Erythroblast (primary cell): ENCODE measurements at regions not wholly inside any gene's neighbourhood (a gene's known extent, or its start where the extent isn't known, plus 50 kb on each side); places are given as distances from the start of the nearest gene placed in this dataset.

Experiments used
- DNase-seq, 2 experiments: peaks; one replicate each; lab custom pipeline; 2025; lab: John Stamatoyannopoulos, UW
- GATA1 ChIP-seq: IDR thresholded peaks from 2 replicates; pipeline ENCODE4 v1.6.1; 2011; ENCODE audit warnings: low read depth, mild to moderate bottlenecking, control low read depth, low read length, moderate library complexity
- POLR2A ChIP-seq: IDR thresholded peaks from 2 replicates; pipeline ENCODE4 v1.6.1; 2011; ENCODE audit warnings: mild to moderate bottlenecking, low read length

DNA sequence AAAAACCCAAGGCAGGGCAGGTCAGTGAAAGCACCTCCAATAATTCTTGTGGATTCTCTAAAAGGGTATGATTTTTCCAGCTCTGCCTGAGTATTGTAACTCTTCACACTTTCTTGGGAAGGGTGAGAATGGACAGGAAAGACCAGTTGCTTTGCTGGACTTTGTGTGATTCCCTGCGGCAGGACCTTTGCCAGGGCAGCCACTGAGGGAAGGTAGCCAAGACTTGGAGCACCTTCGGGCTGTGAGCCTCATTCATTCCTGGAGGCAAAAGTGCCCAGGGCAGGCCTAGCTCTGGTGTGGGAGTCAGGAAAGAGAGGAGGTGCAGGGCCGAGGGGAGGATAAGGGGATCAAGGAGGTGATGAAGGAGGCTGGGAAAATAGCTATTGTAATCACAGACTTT is 80.2 kb downstream of the VCPKMT start:
- TF ChIP-seq GATA1, result no peak
- TF ChIP-seq POLR2A, result no peak
- no peak for DNase-seq

DNA sequence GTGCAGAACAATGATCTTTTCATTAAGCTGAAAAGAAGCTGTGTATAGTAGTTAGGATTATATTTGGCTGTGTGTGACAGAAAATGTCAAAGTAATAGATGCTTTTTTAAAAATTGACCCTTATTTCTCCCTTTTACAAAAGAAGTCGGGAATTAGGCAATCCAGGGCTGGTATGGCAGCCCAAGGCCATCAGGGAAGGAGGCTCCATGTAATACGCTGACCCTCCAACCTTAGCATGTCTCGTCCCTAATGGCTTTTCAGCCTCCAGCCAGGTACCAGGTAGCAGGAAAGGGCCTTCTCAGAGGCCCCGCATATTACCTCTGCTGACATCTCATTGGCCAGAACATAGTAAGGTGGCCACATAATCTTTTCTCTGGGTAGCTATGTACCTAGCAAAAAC is 79.7 kb downstream of the VCPKMT start:
- TF ChIP-seq GATA1 (no peak), POLR2A (no peak)
- no peak for DNase-seq

DNA sequence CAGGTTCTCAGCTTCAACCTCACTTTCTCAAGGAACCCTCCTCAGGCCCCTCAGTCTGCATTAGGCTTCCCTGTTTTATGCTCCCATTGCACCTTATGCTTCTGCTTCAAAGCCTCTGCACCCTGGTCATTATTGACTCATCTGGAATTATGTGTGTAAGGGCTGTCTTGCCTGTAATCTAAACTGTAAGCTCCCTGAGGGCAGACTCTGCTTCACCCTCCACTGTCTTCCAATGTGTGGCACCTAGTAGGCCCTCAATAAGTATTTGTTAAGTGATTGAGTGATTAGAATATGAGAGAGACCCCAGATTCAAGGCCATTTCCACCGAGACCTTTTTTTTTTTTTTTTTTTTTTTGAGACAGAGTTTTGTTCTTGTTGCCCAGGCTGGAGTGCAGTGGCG is 79.1 kb downstream of the VCPKMT start:
- no peak for TF ChIP-seq POLR2A
- TF ChIP-seq GATA1, result no peak
- DNase-seq, result no peak

DNA sequence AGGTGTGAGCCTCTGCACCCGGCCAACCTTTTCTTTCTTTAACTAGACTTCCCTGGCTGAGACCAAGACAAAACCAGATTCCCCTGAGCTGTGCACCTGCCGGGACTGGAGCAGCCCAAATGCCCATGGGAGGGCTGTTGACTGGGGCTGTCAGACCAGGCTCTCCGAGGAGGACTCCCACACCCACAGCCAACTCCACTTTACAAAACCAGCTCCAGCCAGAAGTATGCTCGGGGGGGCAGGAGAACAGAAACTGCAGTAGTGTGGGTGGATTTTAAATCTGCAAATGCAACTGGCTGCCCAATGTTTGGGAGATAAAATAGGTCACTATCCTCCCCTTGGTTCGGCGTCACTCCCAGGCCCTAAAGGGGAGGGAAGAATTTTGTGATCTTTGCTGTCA is 78.5 kb downstream of the VCPKMT start:
- DNase-seq, result peak; percentile 60 to 69
- TF ChIP-seq POLR2A (no peak), GATA1 (no peak)

DNA sequence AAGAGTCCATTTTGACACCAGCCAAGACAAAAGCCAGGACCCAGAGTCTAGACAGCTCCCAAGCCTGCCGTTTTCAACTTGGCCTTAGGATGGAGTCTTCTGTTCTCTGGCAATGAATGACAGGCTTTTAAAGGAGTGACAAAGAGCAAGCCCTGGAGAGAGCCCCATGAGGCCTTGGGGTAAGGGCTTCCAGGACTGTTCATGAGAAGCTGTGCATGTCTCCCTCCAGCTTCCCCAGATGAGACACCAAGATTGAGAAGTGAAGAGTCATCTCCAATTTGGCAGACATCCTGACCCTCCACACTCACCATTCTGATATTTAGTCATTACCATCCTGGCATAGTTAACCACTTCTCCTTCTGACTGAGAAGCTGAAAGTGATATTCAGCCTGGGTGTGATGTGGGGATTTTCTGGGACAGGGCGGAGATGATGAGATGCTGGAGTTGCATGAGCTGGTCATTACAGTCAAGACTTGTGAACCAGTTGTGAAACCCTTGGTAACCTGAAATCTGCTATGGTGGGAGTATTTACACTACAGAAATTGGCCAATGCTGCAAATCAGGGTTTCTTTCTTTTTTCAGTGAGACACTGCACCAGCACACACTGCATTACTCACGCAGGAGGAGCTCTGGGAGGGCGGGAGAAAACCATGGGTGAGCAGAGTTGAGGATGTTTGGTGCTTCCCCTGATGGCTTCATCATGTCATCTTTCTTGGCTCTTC is 77.8 kb downstream of the VCPKMT start:
- DNase-seq, result peak; percentile 89 to 92
- TF ChIP-seq GATA1 (no peak), POLR2A (no peak)

DNA sequence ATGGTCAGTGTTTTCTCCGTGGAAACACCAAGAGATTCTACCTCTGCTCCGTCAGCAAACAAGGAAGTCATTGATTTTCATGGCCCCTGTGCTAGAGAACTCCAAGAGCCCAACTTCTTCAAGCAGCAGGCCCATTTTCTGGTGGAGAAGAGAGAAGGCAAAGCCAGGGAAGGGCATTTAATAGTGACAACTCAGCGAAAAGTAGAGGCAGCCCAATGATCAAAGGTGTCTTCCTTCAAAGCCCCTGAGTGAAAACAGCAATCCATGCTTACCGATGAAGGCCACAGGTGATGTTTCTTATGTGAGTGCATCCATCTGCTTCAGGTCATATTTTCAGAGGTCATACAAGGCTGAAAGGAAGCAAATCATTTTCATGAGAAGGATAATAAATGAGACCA is 77.3 kb downstream of the VCPKMT start:
- TF ChIP-seq GATA1 (no peak), POLR2A (no peak)
- DNase-seq, result no peak

DNA sequence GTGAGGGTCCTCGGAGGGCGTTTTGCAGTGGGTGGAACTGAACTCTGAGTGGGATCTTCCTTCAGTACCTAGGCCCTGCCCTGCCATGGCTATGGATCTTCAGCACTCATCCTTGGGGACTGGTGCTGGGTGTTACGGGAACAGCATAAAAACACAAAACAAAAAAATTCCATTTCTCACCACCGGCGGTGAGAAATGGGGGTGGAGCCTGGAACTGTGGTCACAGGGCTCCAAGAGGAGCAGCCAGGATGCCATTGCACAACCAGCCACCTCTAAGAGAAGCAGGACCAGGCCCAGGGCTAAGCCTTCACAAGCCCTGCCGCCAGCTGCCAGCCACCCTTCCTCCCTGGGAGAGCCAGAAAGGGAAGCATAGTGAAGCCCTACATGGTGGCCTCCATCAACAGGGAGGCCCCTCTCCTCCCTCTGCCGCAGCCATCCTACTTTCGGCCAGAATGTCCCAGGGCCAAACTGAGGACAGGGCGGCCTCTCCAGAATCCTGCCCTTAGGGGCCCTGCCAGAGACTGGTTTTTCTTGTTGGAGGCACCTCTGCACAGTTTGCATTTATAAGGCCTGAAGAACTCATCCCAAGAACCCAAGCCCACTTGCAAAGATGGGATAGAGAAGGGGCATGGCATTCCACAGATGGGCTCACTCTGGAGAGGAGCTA is 76.5 kb downstream of the VCPKMT start:
- no peak for DNase-seq
- TF ChIP-seq GATA1 (no peak), POLR2A (no peak)

DNA sequence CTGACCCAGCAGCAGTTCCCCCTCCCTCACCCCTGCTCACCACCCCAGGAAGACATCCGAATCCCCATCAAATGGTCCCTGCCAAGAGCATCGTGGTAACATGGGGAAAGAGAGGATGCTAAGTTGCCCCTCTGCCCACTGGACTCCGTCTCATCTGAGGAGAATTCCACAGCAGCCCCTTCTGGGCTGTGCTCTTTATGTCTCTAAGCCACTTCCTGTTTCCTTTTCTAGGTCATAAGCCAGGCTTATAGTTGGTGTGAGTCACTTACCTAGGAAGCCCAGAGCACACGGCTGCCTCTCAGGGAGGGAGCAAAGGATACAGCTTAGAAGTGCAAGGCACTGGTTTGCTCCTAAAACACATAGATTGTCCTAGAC is 76.0 kb downstream of the VCPKMT start:
- DNase-seq, result no peak
- no peak for TF ChIP-seq GATA1
- TF ChIP-seq POLR2A, result no peak

DNA sequence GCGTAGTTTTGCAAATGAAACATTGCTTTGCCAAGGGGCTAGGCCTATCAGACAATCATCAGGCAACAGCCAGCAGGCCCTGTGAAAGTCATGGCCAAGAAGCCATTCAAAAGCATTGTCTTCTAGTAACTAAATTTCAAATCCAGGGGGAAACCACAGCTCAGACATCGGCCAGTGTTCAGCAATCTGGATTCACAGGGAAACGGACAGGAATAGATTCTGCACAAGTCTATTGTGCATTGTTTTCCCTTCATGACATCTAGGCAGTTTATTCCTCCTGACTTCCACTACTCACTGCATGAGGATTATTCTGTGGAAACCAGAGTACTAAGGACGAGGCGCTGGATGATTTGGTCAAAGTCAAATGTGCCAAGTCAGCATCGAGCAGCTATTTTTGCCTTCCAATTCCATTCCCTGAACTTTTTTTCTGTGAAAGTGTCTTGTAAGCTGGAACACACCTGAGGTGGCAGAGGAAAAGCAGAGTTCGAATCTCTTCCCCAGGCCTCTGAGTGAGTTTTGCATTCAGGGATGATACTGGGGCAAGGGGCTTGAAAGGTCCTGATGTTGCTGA is 75.4 kb downstream of the VCPKMT start:
- DNase-seq, result no peak
- TF ChIP-seq GATA1 (no peak), POLR2A (no peak)

DNA sequence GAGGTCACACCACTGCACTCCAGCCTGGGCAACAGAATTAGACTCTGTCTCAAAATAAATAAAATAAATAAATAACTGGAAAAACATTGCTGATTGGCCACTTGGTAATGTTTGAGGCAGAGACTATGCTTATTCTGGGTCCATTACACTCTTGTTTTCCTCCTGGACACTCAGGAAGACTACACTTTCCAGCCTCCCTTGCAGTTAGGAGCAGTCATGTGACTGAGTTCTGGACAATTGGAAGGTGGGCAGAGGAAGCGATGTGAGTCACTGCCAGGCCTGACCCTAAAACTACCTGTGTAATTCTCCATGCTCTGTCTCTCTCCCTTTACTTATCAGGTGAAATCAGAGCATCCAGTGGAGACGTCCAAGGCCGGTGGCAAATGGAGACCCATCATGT is 74.4 kb downstream of the VCPKMT start:
- no peak for DNase-seq
- no peak for TF ChIP-seq GATA1

DNA sequence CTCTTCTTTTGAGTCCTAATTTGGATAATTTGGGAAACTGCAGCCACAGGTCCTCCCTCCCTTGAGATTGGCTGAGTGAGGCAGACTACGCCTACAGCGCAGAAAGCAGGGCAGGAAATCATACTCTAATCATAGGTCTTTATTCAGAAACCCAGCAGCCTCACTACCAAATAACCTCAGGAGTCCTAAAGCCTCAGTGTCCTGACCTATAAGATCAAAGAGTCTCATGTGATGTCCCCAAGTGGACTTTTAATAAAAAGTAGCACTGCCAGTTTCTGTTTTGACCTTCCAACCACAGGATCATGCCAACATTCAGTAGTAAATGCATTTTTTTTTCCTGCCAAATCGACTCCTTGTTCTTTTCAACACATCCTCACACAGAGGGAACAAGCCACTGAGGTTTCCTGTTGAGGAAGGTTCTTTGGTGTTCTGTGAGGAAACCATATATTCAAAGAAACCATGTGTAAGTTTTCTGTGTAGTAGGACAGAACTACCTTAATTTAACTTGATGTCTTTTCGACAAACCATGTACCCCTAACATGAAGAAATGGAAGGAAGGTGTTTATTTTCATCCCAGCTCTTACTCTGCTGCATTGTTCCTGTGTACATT is 72.2 kb downstream of the VCPKMT start:
- no peak for DNase-seq
- TF ChIP-seq GATA1 (no peak), POLR2A (no peak)

DNA sequence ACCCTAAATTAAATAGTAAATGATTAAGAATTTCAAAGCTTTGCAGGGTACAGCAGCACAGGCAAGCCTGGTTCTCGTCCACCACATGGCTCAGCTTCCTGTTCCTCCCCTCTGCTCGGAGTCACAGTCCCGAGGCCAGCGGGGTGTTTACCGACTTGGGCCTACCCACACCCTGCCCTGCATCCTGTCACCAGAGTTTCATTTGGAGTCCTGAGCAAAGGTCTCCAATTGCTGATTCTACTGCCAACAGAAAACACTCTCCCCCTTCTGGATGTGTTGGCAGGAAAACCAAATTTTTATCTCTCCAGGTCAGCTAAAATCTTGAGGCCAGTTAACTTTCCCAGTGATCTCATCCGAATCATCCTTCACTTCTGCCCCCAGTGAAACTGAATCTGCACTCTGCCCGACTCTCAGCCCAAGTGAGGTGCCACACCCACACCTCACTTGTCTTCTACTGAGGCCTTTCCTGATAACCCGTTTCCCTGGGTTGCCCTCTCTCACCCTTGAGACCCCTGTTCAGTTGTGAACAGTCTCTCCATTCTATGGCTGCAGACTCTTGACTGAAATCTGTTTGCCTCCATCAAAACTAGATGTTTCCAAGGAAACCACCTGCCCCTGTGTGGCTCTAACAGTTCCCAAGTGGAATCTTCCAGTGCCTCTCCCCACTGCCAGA is 71.2 kb downstream of the VCPKMT start:
- peak; percentile 53 to 63 for DNase-seq
- TF ChIP-seq GATA1, result no peak

DNA sequence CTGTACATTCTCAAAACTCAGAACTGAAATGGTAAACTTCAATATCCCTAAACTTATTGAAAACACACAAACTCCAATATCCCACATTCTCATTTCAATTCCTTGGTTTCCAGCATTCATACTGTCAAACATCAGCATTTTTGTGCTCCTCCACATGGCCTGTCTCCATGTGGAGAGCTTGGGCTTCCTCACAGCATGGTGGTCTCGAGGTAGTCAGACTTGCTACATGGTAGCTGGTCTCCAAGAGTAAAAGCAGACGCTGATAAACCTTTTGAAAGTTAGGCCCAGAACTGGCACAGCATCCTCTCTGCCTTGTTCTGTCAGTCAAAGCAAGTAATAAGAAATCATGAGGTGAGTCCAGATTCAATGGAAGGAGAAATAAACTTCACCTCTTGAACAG is 70.5 kb downstream of the VCPKMT start:
- TF ChIP-seq POLR2A (no peak), GATA1 (no peak)
- DNase-seq, result peak; percentile 18 to 35

DNA sequence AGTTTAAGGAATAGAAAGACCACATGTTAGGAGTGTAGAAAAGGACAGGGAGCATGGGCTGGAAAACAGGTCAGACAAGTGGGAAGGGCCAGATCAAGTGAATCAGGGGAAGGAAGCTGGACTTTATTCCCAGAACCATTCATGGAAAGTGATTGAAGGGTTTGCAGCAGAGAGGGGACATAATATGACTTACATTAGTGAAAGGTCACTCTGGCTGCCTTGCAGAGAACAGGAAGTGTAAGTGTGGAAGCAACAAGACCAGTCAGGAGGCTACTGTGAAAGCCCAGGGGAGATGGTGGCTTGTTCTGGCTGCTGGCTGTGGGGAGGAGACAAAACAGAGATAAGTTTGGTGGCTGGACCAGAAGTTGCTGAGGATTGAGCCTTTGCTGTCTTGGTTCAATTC is 69.1 kb downstream of the VCPKMT start:
- no peak for TF ChIP-seq GATA1
- no peak for TF ChIP-seq POLR2A
- DNase-seq, result no peak

DNA sequence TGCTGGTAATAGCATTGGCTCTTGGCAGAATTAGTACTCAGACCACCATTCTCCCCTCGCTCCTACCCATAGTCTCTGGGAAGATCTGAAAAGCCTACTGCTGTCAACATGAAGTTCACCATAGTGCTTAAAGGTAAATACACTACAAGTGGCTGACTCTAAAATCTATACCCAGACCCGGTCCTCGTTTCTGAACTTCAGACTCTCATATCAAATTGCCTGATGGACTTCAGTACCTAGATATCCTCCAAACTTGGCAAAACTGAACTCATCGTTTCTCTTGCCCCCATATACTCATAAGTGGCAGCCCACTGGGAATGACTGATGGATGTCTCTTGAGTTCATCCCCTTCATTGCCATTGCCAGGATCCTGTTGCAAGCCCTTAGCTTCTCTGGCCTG is 67.3 kb downstream of the VCPKMT start:
- no peak for DNase-seq
- TF ChIP-seq GATA1 (no peak), POLR2A (no peak)
